Esophagus squamous epithelium (tissue), 5 donors: ENCODE measurements at regions not wholly inside any gene's neighbourhood (a gene's known extent, or its start where the extent isn't known, plus 50 kb on each side); places are given as distances from the start of the nearest gene placed in this dataset.

ENCODE experiments used
- DNase-seq: peaks from one replicate; lab custom pipeline; 2025; lab: John Stamatoyannopoulos, UW
- H3K27ac ChIP-seq, 4 donors: fragments of 200-600 bp; sonication (generic); one replicate each; pipeline ENCODE4 v1.5.1; 2016 to 2019; ENCODE audit warnings: mild to moderate bottlenecking in 1 of 4
- H3K27me3 ChIP-seq, 4 donors: fragments of 200-600 bp; sonication (generic); 1 replicate in 3 of 4; 2 replicates in 1 of 4; pipeline versions ENCODE4 v1.5.1 to v1.6.0; 2017 to 2021; ENCODE audit warnings: antibody characterized with exemption in 1 of 4
- H3K36me3 ChIP-seq, 3 donors: fragments of 200-600 bp; sonication (generic); one replicate each; pipeline ENCODE4 v1.5.1; 2016 to 2019
- H3K4me1 ChIP-seq, 3 donors: fragments of 200-600 bp; sonication (generic); one replicate each; pipeline ENCODE4 v1.5.1; 2017 to 2019
- H3K4me3 ChIP-seq, 4 donors: fragments of 200-600 bp; sonication (generic); 1 replicate in 3 of 4; 2 replicates in 1 of 4; pipeline ENCODE4 v1.5.1; 2016 to 2019; ENCODE audit warnings: mild to moderate bottlenecking in 2 of 4, moderate library complexity in 1 of 4
- H3K9me3 ChIP-seq, 3 donors: fragments of 200-600 bp; sonication (generic); one replicate each; pipeline ENCODE4 v1.5.1; 2016 to 2019
- POLR2A ChIP-seq, 4 donors: fragments of 450-650 bp; IDR thresholded peaks; one replicate each; pipeline ENCODE4 v1.6.1; 2017; ENCODE audit warnings: antibody characterized with exemption in 4 of 4, mild to moderate bottlenecking in 4 of 4, moderate library complexity in 3 of 4
- WGBS, 2 donors: methylation state at CpG; one replicate each; pipeline ENCODE4 v1.1.5; 2018; 5-methylcytosine and 5-hydroxymethylcytosine counted together
- intact Hi-C: fragments of 100-400 bp; cut with DNase I; formaldehyde crosslinking; loops from one replicate; pipeline ENCODE4 v1.15.0; 2022
- TF ChIP-seq, protein P1 (sequence below), 6 experiments: fragments of 450-650 bp in 4 of 6; fragments of 200-600 bp in 2 of 6; sonication (generic) in 2 of 6; IDR thresholded peaks; one replicate each; pipeline ENCODE4 v1.5.1; 2016 to 2019; ENCODE audit warnings: antibody characterized with exemption in 6 of 6, mild to moderate bottlenecking in 4 of 6, moderate library complexity in 4 of 6
- donor health status: DM: yes; HTN: yes; CAD: no.

- H3K4me3 ChIP-seq = no peak overlapping the region
Measured at GRCh38 chr1:196074182-196074581, 534.1 kb downstream of the KCNT2 start.

GRCh38 chr1:196071447-196071846, 536.8 kb downstream of the KCNT2 start:
- WGBS, 2 donors = 14 to 30% methylated on average over 1 of the region's 1 CpG
- DNase-seq = no peak
- Histone ChIP-seq H3K9me3 (no peaks in the 10 kb centered on the region), H3K36me3 (no peaks in the 10 kb centered on the region), H3K27me3 (no peaks in the 10 kb centered on the region), H3K4me1 (no peaks in the 10 kb centered on the region), H3K4me3 (no peak overlapping the region), H3K27ac (no peak overlapping the region)
- no peak for TF ChIP-seq POLR2A (IDR thresholded peaks at IDR 0.05)
- TF ChIP-seq, protein P1, sequence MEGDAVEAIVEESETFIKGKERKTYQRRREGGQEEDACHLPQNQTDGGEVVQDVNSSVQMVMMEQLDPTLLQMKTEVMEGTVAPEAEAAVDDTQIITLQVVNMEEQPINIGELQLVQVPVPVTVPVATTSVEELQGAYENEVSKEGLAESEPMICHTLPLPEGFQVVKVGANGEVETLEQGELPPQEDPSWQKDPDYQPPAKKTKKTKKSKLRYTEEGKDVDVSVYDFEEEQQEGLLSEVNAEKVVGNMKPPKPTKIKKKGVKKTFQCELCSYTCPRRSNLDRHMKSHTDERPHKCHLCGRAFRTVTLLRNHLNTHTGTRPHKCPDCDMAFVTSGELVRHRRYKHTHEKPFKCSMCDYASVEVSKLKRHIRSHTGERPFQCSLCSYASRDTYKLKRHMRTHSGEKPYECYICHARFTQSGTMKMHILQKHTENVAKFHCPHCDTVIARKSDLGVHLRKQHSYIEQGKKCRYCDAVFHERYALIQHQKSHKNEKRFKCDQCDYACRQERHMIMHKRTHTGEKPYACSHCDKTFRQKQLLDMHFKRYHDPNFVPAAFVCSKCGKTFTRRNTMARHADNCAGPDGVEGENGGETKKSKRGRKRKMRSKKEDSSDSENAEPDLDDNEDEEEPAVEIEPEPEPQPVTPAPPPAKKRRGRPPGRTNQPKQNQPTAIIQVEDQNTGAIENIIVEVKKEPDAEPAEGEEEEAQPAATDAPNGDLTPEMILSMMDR (IDR thresholded peaks at IDR 0.05) = no peak
- intact Hi-C loops = no loop called here

More at GRCh38 chr1:196074182-196074581, 534.1 kb downstream of the KCNT2 start:
- H3K9me3 ChIP-seq = no peaks in the 10 kb centered on the region
- TF ChIP-seq, protein P1 (IDR thresholded peaks at IDR 0.05) = no peak
- TF ChIP-seq POLR2A (IDR thresholded peaks at IDR 0.05) = no peak
- no peak overlapping the region for H3K27ac ChIP-seq
- H3K27me3 ChIP-seq = no peaks in the 10 kb centered on the region
- intact Hi-C loops = no loop called here
- H3K36me3 ChIP-seq = no peaks in the 10 kb centered on the region
- no peak for DNase-seq
- H3K4me1 ChIP-seq = no peaks in the 10 kb centered on the region

DNA sequence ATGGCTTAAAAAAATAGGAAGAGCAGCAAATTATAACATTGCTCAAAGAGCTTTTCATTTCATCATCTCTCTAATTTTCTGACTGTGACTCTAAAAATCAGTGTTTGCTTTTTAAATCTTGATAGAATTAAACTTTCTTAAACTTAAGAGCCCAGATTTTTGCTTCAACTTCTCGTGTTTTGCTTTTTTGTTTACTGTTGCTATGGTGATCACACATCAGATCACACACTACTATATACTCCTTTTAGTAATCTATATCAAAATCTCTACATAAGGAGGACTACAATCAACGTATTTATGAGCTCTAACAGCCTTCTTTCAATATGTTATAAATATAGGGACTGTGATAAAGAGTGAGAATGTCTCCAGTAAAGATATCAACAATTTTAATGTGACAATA, 537.3 kb downstream of the KCNT2 start:
- no peaks in the 10 kb centered on the region for H3K4me1 ChIP-seq
- H3K27me3 ChIP-seq = no peaks in the 10 kb centered on the region
- H3K4me3 ChIP-seq = no peak overlapping the region
- WGBS, 2 donors = 15 to 16% methylated on average over 2 of the region's 2 CpGs
- no peak overlapping the region for H3K27ac ChIP-seq
- no peaks in the 10 kb centered on the region for H3K9me3 ChIP-seq
- intact Hi-C loops = no loop called here
- H3K36me3 ChIP-seq = no peaks in the 10 kb centered on the region
- TF ChIP-seq POLR2A (IDR thresholded peaks at IDR 0.05) = no peak
- TF ChIP-seq, protein P1 (IDR thresholded peaks at IDR 0.05) = no peak
- no peak for DNase-seq

- H3K27me3 ChIP-seq = no peaks in the 10 kb centered on the region
- H3K4me1 ChIP-seq = no peaks in the 10 kb centered on the region
- H3K36me3 ChIP-seq = no peaks in the 10 kb centered on the region
- no peak overlapping the region for H3K27ac ChIP-seq
- no peak for TF ChIP-seq POLR2A (IDR thresholded peaks at IDR 0.05)
- TF ChIP-seq, protein P1 (IDR thresholded peaks at IDR 0.05) = no peak
- 52 to 73% methylated on average over 2 of the region's 2 CpGs for WGBS, 2 donors
- no peaks in the 10 kb centered on the region for H3K9me3 ChIP-seq
- H3K4me3 ChIP-seq = no peak overlapping the region
- intact Hi-C loops = no loop called here
- DNase-seq = no peak
Measured at GRCh38 chr1:196063952-196064351, 544.3 kb downstream of the KCNT2 start.

- H3K27ac ChIP-seq = no peak overlapping the region
- H3K27me3 ChIP-seq = no peaks in the 10 kb centered on the region
- no peak overlapping the region for H3K4me3 ChIP-seq
- intact Hi-C loops = no loop called here
- TF ChIP-seq POLR2A (IDR thresholded peaks at IDR 0.05) = no peak
- TF ChIP-seq, protein P1 (IDR thresholded peaks at IDR 0.05) = no peak
- H3K9me3 ChIP-seq = no peaks in the 10 kb centered on the region
- no peak for DNase-seq
- H3K36me3 ChIP-seq = no peaks in the 10 kb centered on the region
- WGBS, 2 donors = 17 to 25% methylated on average over 3 of the region's 3 CpGs
- H3K4me1 ChIP-seq = no peaks in the 10 kb centered on the region
Measured at GRCh38 chr1:196063294-196063693, 544.9 kb downstream of the KCNT2 start.
